H1 (cell line): ENCODE measurements at regions not wholly inside any gene's neighbourhood (a gene's known extent, or its start where the extent isn't known, plus 50 kb on each side); places are given as distances from the start of the nearest gene placed in this dataset.

Source experiments
- CTCF ChIA-PET: fragments of 300-600 bp; sonication (Branson Sonifier 250); formaldehyde crosslinking; loops from one replicate; lab custom pipeline; 2021; ENCODE audit not compliant: partially characterized antibody; lab: Charles Lee
- POLR2A ChIA-PET: fragments of 300-600 bp; sonication (Branson Sonifier 250); formaldehyde crosslinking; loops from one replicate; lab custom pipeline; 2021; ENCODE audit warnings: inconsistent platforms; ENCODE audit not compliant: partially characterized antibody; lab: Charles Lee
- DNase-seq, 2 experiments: peaks; one replicate each; pipeline versions ENCODE4 v3.0.0 to v3.0.0-alpha.2; 2010 to 2022; ENCODE audit warnings: low spot score in 2 of 2, low read depth in 1 of 2, mixed read lengths in 1 of 2
- FAIRE-seq: peaks from 2 replicates; lab custom pipeline; 2011; peaks lifted over from hg19 to GRCh38; lab: Jason Lieb, UNC
- H2AFZ ChIP-seq: 2 replicates; pipeline ENCODE4 v1.8.1; 2012; ENCODE audit warnings: low read length, inconsistent platforms
- H2AK5ac ChIP-seq: 2 replicates; pipeline ENCODE4 v1.6.1; 2013; ENCODE audit warnings: low read depth, low read length
- H2BK120ac ChIP-seq: replicated peaks from 2 replicates; pipeline ENCODE3; 2013; ENCODE audit warnings: low read depth, low read length, inconsistent platforms
- H2BK12ac ChIP-seq: 2 replicates; pipeline ENCODE4 v1.6.1; 2013; ENCODE audit warnings: low read depth, low read length
- H2BK15ac ChIP-seq: 2 replicates; pipeline ENCODE4 v1.6.1; 2013; ENCODE audit warnings: low read length
- H2BK20ac ChIP-seq: 2 replicates; pipeline ENCODE4 v1.6.1; 2013; ENCODE audit warnings: low read length
- H2BK5ac ChIP-seq: 2 replicates; pipeline ENCODE4 v1.6.1; 2013; ENCODE audit warnings: low read depth, low read length
- H3K14ac ChIP-seq: 2 replicates; pipeline ENCODE4 v1.6.1; 2013; ENCODE audit warnings: inconsistent platforms; ENCODE audit not compliant: insufficient read length
- H3K18ac ChIP-seq: 2 replicates; pipeline ENCODE4 v1.6.1; 2013; ENCODE audit warnings: low read length; ENCODE audit errors: extremely low read depth
- H3K23ac ChIP-seq: 2 replicates; pipeline ENCODE4 v1.6.1; 2013; ENCODE audit warnings: inconsistent platforms; ENCODE audit not compliant: insufficient read length
- H3K23me2 ChIP-seq: 2 replicates; pipeline ENCODE4 v1.6.1; 2013; ENCODE audit warnings: low read depth, low read length
- H3K27ac ChIP-seq: 2 replicates; pipeline ENCODE4 v1.6.1; 2011; ENCODE audit warnings: low read depth, low read length, inconsistent platforms
- H3K27me3 ChIP-seq, 4 experiments: replicated peaks in 1 of 4; 1 replicate in 1 of 4; 2 replicates in 3 of 4; pipeline versions ENCODE4 v1.6.1 to v1.8.1; 2011 to 2013; ENCODE audit warnings: low read length in 3 of 4, mild to moderate bottlenecking in 3 of 4, inconsistent platforms in 2 of 4, mixed read lengths in 2 of 4, moderate library complexity in 1 of 4; ENCODE audit not compliant: control insufficient read depth in 3 of 4, insufficient read depth in 3 of 4; ENCODE audit errors: extremely low read depth in 1 of 4
- H3K36me3 ChIP-seq, 4 experiments: 2 replicates each; pipeline versions ENCODE4 v1.6.1 to v1.8.1; 2011 to 2013; ENCODE audit warnings: mild to moderate bottlenecking in 4 of 4, low read length in 3 of 4, moderate library complexity in 2 of 4, control low read depth in 1 of 4, inconsistent platforms in 1 of 4; ENCODE audit not compliant: insufficient read depth in 4 of 4, control insufficient read depth in 2 of 4
- H3K4ac ChIP-seq: replicated peaks from 2 replicates; pipeline ENCODE3; 2013; ENCODE audit warnings: low read length, low read depth, mixed read lengths, inconsistent platforms; ENCODE audit not compliant: insufficient read length
- H3K4me1 ChIP-seq, 4 experiments: replicated peaks in 1 of 4; 1 replicate in 1 of 4; 2 replicates in 3 of 4; pipeline versions ENCODE4 v1.6.1 to v1.8.1; 2011 to 2013; ENCODE audit warnings: low read length in 3 of 4, inconsistent platforms in 2 of 4, mixed read lengths in 1 of 4; ENCODE audit not compliant: insufficient read depth in 4 of 4, control insufficient read depth in 3 of 4
- H3K4me2 ChIP-seq, 2 experiments: 2 replicates each; pipeline versions ENCODE4 v1.6.1 to v1.8.1; 2011 to 2013; ENCODE audit warnings: low read depth in 2 of 2, low read length in 2 of 2, control low read depth in 1 of 2, inconsistent platforms in 1 of 2, mild to moderate bottlenecking in 1 of 2; ENCODE audit not compliant: insufficient read depth in 1 of 2
- H3K4me3 ChIP-seq, 4 experiments: fragments of 200-600, 300-600 bp in 1 of 4; sonication (generic), shearing (Covaris generic), sonication (Bioruptor Twin) in 1 of 4; 2 replicates each; pipeline versions ENCODE4 v1.5.1 to v1.8.1; 2011 to 2016; ENCODE audit warnings: low read length in 4 of 4, low read depth in 3 of 4, control low read depth in 2 of 4, inconsistent platforms in 2 of 4, mild to moderate bottlenecking in 2 of 4, mixed read lengths in 1 of 4, moderate library complexity in 1 of 4; ENCODE audit not compliant: insufficient read depth in 2 of 4; ENCODE audit errors: extremely low read depth in 1 of 4
- H3K56ac ChIP-seq: replicated peaks from 2 replicates; pipeline ENCODE3; 2013; ENCODE audit warnings: low read depth, mild to moderate bottlenecking, mixed read lengths, low read length, inconsistent platforms; ENCODE audit not compliant: insufficient read length
- H3K79me1 ChIP-seq: 2 replicates; pipeline ENCODE4 v1.6.1; 2013; ENCODE audit warnings: low read depth, low read length, control low read depth
- H3K79me2 ChIP-seq, 2 experiments: 2 replicates each; pipeline versions ENCODE4 v1.6.1 to v1.8.1; 2012 to 2013; ENCODE audit warnings: low read length in 2 of 2, mild to moderate bottlenecking in 2 of 2, inconsistent platforms in 1 of 2; ENCODE audit not compliant: insufficient read depth in 2 of 2, control insufficient read depth in 1 of 2
- H3K9ac ChIP-seq, 4 experiments: replicated peaks in 1 of 4; 1 replicate in 1 of 4; 2 replicates in 3 of 4; pipeline versions ENCODE4 v1.6.1 to v1.8.1; 2011 to 2013; ENCODE audit warnings: low read depth in 3 of 4, low read length in 3 of 4, control low read depth in 2 of 4, mild to moderate bottlenecking in 2 of 4, moderate library complexity in 2 of 4, inconsistent platforms in 1 of 4; ENCODE audit errors: extremely low read depth in 1 of 4
- H3K9me3 ChIP-seq, 2 experiments: 2 replicates each; pipeline versions ENCODE4 v1.6.1 to v1.8.1; 2012 to 2013; ENCODE audit warnings: mild to moderate bottlenecking in 2 of 2, moderate library complexity in 2 of 2, control low read depth in 1 of 2, inconsistent platforms in 1 of 2, low read depth in 1 of 2, low read length in 1 of 2, mixed read lengths in 1 of 2; ENCODE audit not compliant: insufficient read depth in 2 of 2
- H4K20me1 ChIP-seq, 2 experiments: replicated peaks in 1 of 2; 2 replicates each; pipeline versions ENCODE3 to v1.8.1; 2011 to 2013; ENCODE audit warnings: inconsistent platforms in 2 of 2, low read length in 2 of 2, mild to moderate bottlenecking in 1 of 2; ENCODE audit not compliant: insufficient read depth in 2 of 2, control insufficient read depth in 1 of 2
- H4K5ac ChIP-seq: 2 replicates; pipeline ENCODE4 v1.6.1; 2013; ENCODE audit warnings: low read length, low read depth, mixed read lengths, inconsistent platforms; ENCODE audit not compliant: insufficient read length
- H4K8ac ChIP-seq: 2 replicates; pipeline ENCODE4 v1.8.0; 2013; ENCODE audit warnings: mild to moderate bottlenecking, moderate library complexity, low read length, inconsistent platforms; ENCODE audit not compliant: insufficient read depth; ENCODE audit errors: extremely low read depth
- H4K91ac ChIP-seq: replicated peaks from 2 replicates; pipeline ENCODE3; 2013; ENCODE audit warnings: low read length, mixed read lengths, inconsistent platforms; ENCODE audit not compliant: insufficient read length
- CTBP2 ChIP-seq: IDR thresholded peaks from 2 replicates; pipeline ENCODE4 v1.7.0; 2011; ENCODE audit warnings: borderline replicate concordance, mild to moderate bottlenecking, moderate library complexity, mixed read lengths, low read length; ENCODE audit not compliant: insufficient read depth, insufficient read length
- EP300 ChIP-seq, 2 experiments: IDR thresholded peaks; 1 replicate in 1 of 2; 2 replicates in 1 of 2; pipeline ENCODE4 v1.6.1; 2011 to 2012; ENCODE audit warnings: low read depth in 2 of 2, low read length in 2 of 2, mild to moderate bottlenecking in 2 of 2, borderline replicate concordance in 1 of 2, inconsistent platforms in 1 of 2, moderate library complexity in 1 of 2
- KDM4A ChIP-seq: IDR thresholded peaks from one replicate; pipeline ENCODE4 v1.7.1; 2012; ENCODE audit warnings: low read depth, mild to moderate bottlenecking, moderate library complexity, low read length, inconsistent platforms; ENCODE audit not compliant: severe bottlenecking
- SP1 ChIP-seq: IDR thresholded peaks from 2 replicates; pipeline ENCODE4 v1.6.1; 2011; ENCODE audit warnings: low read depth, low read length
- WGBS, 2 experiments: shearing (Covaris generic) in 1 of 2; methylation state at CpG; one replicate each; pipeline versions ENCODE4 v1.1.6 to v1.1.7; 2013 to 2015; ENCODE audit warnings: low lambda C conversion rate in 2 of 2, mixed read lengths in 2 of 2, inconsistent platforms in 1 of 2, low coverage in 1 of 2, missing lambda C conversion rate in 1 of 2; ENCODE audit not compliant: insufficient replicate concordance in 2 of 2, insufficient coverage in 1 of 2, insufficient read length in 1 of 2; ENCODE audit errors: extremely low coverage in 1 of 2, missing lambda C conversion rate in 1 of 2; 5-methylcytosine and 5-hydroxymethylcytosine counted together

- H4K20me1 ChIP-seq: no peaks in the 10 kb centered on the region
- no peak overlapping the region for H4K8ac ChIP-seq
- H3K14ac ChIP-seq: no peak overlapping the region
- H2AFZ ChIP-seq: no peak overlapping the region
- H3K4me3 ChIP-seq: no peak overlapping the region
- no peak overlapping the region for H4K91ac ChIP-seq
- no peak overlapping the region for H2BK120ac ChIP-seq
- no peak overlapping the region for H2BK15ac ChIP-seq
- no peak overlapping the region for H2AK5ac ChIP-seq
- no peak overlapping the region for H2BK12ac ChIP-seq
- no peak overlapping the region for H2BK20ac ChIP-seq
- H3K79me1 ChIP-seq: no peaks in the 10 kb centered on the region
- H4K5ac ChIP-seq: no peak overlapping the region
- CTCF ChIA-PET: no interaction called here
- no peak overlapping the region for H3K56ac ChIP-seq
- H3K4me1 ChIP-seq: 0 out of 7 replicates have a peak, but pooled peaks cover 0 to 4% (median 0%) of the 10 kb centered on the region in 4 experiments
- 89% methylated on average over 1 of the region's 1 CpG; no CpG with 5 or more reads in 1 of the 2 experiments for WGBS, 2 experiments
- no peak for DNase-seq
- H3K4ac ChIP-seq: no peak overlapping the region
- no peak overlapping the region for H3K18ac ChIP-seq
- no peak overlapping the region for H3K23ac ChIP-seq
- no peak for TF ChIP-seq SP1
- TF ChIP-seq EP300 (IDR thresholded peaks at IDR 0.05; ENCODE audit: borderline replicate concordance in 1 of 2, low read depth in 2 of 2, low read length in 2 of 2): no peak
- TF ChIP-seq CTBP2: no peak
- no peak for TF ChIP-seq KDM4A
- TF ChIP-seq, all 59 proteins: peak for 0
- H3K27ac ChIP-seq: no peak overlapping the region
- no peak overlapping the region for H3K9ac ChIP-seq
- POLR2A ChIA-PET: no interaction called here
- H3K23me2 ChIP-seq: no peaks in the 10 kb centered on the region
- H3K79me2 ChIP-seq: no peaks in the 10 kb centered on the region
- no peak overlapping the region for H3K4me2 ChIP-seq
- no peaks in the 10 kb centered on the region for H3K9me3 ChIP-seq
- no peaks in the 10 kb centered on the region for H3K36me3 ChIP-seq
- no peak for FAIRE-seq
- H3K27me3 ChIP-seq: no peaks in the 10 kb centered on the region
- no peak overlapping the region for H2BK5ac ChIP-seq
Observed at GRCh38 chr2:145059343-145059742, 539.4 kb upstream of the ZEB2 start.
